Mesendoderm (in vitro differentiated cells): ENCODE measurements at regions not wholly inside any gene's neighbourhood (a gene's known extent, or its start where the extent isn't known, plus 50 kb on each side); places are given as distances from the start of the nearest gene placed in this dataset.

ENCODE experiments used
- DNase-seq: peaks from one replicate; pipeline ENCODE4 v3.0.0; 2013
- H2AK5ac ChIP-seq: 2 replicates; pipeline ENCODE4 v1.6.1; 2013; ENCODE audit warnings: low read length, inconsistent platforms
- H2BK120ac ChIP-seq: 2 replicates; pipeline ENCODE4 v1.6.1; 2013; ENCODE audit warnings: low read depth, mild to moderate bottlenecking, low read length, moderate library complexity, mixed read lengths
- H2BK15ac ChIP-seq: replicated peaks from 2 replicates; pipeline ENCODE4 v1.6.1; 2013; ENCODE audit warnings: low read depth, mild to moderate bottlenecking, moderate library complexity
- H2BK5ac ChIP-seq: 2 replicates; pipeline ENCODE4 v1.6.1; 2013; ENCODE audit warnings: low read length, inconsistent platforms
- H3K18ac ChIP-seq: 2 replicates; pipeline ENCODE4 v1.6.1; 2013; ENCODE audit warnings: mild to moderate bottlenecking, low read length, mixed read lengths
- H3K23ac ChIP-seq: one replicate; pipeline ENCODE4 v1.6.1; 2013; ENCODE audit warnings: low read length
- H3K27ac ChIP-seq: 2 replicates; pipeline ENCODE4 v1.5.1; 2013; ENCODE audit warnings: low read depth, mild to moderate bottlenecking, inconsistent platforms, low read length, moderate library complexity
- H3K27me3 ChIP-seq: 2 replicates; pipeline ENCODE4 v1.6.1; 2013; ENCODE audit warnings: low read length, control low read depth, mild to moderate bottlenecking, inconsistent platforms; ENCODE audit not compliant: insufficient read depth, poor library complexity
- H3K36me3 ChIP-seq: 2 replicates; pipeline ENCODE4 v1.6.1; 2013; ENCODE audit warnings: low read length, inconsistent platforms; ENCODE audit not compliant: control insufficient read depth, insufficient read depth
- H3K4ac ChIP-seq: one replicate; pipeline ENCODE4 v1.6.1; 2013; ENCODE audit warnings: low read depth, mild to moderate bottlenecking, low read length, moderate library complexity
- H3K4me1 ChIP-seq: 2 replicates; pipeline ENCODE4 v1.6.1; 2013; ENCODE audit warnings: low read depth, low read length, inconsistent platforms; ENCODE audit not compliant: control insufficient read depth
- H3K4me2 ChIP-seq: 2 replicates; pipeline ENCODE4 v1.6.1; 2013; ENCODE audit warnings: low read length
- H3K4me3 ChIP-seq: 2 replicates; pipeline ENCODE4 v1.5.1; 2013; ENCODE audit warnings: mild to moderate bottlenecking, low read length
- H3K56ac ChIP-seq: one replicate; pipeline ENCODE4 v1.6.1; 2013; ENCODE audit warnings: low read length
- H3K79me1 ChIP-seq: 2 replicates; pipeline ENCODE4 v1.6.1; 2013; ENCODE audit warnings: low read length, inconsistent platforms
- H3K79me2 ChIP-seq: 2 replicates; pipeline ENCODE4 v1.6.1; 2013; ENCODE audit warnings: mild to moderate bottlenecking, low read length; ENCODE audit not compliant: control insufficient read depth, insufficient read depth
- H3K9ac ChIP-seq: 2 replicates; pipeline ENCODE4 v1.6.1; 2013; ENCODE audit warnings: low read length, inconsistent platforms
- H4K5ac ChIP-seq: one replicate; pipeline ENCODE4 v1.6.1; 2013; ENCODE audit warnings: low read length
- H4K8ac ChIP-seq: one replicate; pipeline ENCODE4 v1.6.1; 2013; ENCODE audit warnings: low read depth, mild to moderate bottlenecking, control low read depth, low read length, moderate library complexity
- WGBS: extraction: QIAGEN DNeasy Blood & Tissue Kit; methylation state at CpG from one replicate; pipeline ENCODE4 v1.1.7; 2013; ENCODE audit warnings: low lambda C conversion rate, missing lambda C conversion rate; ENCODE audit not compliant: insufficient coverage; ENCODE audit errors: extremely low coverage; 5-methylcytosine and 5-hydroxymethylcytosine counted together

DNA sequence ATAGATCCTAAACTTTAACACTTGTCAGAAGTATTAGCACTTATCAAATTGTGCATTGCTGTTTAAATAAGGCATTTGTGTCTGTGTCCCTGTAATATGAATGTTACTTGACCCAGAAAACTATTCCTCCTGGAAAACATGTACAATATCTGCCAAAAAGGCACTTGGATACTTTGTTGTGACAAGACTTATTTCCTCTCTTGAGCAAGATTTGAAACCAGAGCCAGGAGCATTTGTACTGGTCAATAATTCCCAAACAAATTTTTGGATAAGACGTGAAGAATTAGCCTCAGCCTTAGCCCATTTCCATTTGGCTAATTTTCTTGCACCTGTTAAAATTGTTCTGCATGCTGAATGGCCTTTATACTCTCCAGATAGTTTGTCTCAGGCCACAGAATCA is 176.3 kb upstream of the GK2 start:
- no peak overlapping the region for H3K9ac ChIP-seq
- no peak overlapping the region for H2BK15ac ChIP-seq
- H3K4me1 ChIP-seq: no peaks in the 10 kb centered on the region
- H4K8ac ChIP-seq: no peak overlapping the region
- no peak overlapping the region for H4K5ac ChIP-seq
- H3K56ac ChIP-seq: no peak overlapping the region
- H2BK120ac ChIP-seq: no peak overlapping the region
- H2BK5ac ChIP-seq: no peak overlapping the region
- H3K27ac ChIP-seq: no peak overlapping the region
- H3K23ac ChIP-seq: no peak overlapping the region
- H3K4me2 ChIP-seq: no peak overlapping the region
- WGBS: no CpG with 5 or more reads among the region's 1 CpG
- no peak for DNase-seq
- H3K18ac ChIP-seq: no peak overlapping the region
- no peak overlapping the region for H3K4ac ChIP-seq
- no peaks in the 10 kb centered on the region for H3K36me3 ChIP-seq
- H3K4me3 ChIP-seq: no peak overlapping the region
- no peaks in the 10 kb centered on the region for H3K27me3 ChIP-seq
- no peak overlapping the region for H2AK5ac ChIP-seq
- no peaks in the 10 kb centered on the region for H3K79me1 ChIP-seq
- H3K79me2 ChIP-seq: no peaks in the 10 kb centered on the region

DNA sequence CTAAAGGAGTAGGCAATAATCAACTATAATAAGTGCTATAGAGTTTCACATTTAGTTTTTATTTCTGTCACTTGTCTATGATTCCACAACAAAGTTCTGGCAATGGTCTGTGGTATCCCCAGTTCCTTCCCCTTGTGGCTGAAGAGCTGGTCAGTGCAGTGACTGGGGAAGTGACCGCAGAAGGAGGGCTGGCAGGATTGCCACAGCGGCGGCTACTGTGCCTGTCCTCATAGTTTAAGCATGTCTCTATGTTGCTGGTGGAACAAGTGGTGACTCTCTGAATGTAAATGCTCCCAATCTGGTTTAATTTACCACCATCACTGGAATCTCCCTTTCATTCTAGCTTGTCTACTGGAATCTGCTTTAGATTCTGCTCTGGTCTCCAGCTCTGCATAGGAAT is 170.6 kb upstream of the GK2 start:
- no peak overlapping the region for H2BK5ac ChIP-seq
- H3K27me3 ChIP-seq: no peaks in the 10 kb centered on the region
- no peak overlapping the region for H3K27ac ChIP-seq
- no peak overlapping the region for H3K23ac ChIP-seq
- DNase-seq: no peak
- H3K79me2 ChIP-seq: no peaks in the 10 kb centered on the region
- no peaks in the 10 kb centered on the region for H3K79me1 ChIP-seq
- H3K18ac ChIP-seq: no peak overlapping the region
- no peak overlapping the region for H3K56ac ChIP-seq
- no peak overlapping the region for H2BK15ac ChIP-seq
- H3K36me3 ChIP-seq: no peaks in the 10 kb centered on the region
- no peak overlapping the region for H2BK120ac ChIP-seq
- no peaks in the 10 kb centered on the region for H3K4me1 ChIP-seq
- WGBS: no CpG with 5 or more reads among the region's 3 CpGs
- no peak overlapping the region for H3K9ac ChIP-seq
- no peak overlapping the region for H4K5ac ChIP-seq
- H3K4me2 ChIP-seq: no peak overlapping the region
- no peak overlapping the region for H2AK5ac ChIP-seq
- H3K4me3 ChIP-seq: no peak overlapping the region
- no peak overlapping the region for H4K8ac ChIP-seq
- H3K4ac ChIP-seq: no peak overlapping the region

DNA sequence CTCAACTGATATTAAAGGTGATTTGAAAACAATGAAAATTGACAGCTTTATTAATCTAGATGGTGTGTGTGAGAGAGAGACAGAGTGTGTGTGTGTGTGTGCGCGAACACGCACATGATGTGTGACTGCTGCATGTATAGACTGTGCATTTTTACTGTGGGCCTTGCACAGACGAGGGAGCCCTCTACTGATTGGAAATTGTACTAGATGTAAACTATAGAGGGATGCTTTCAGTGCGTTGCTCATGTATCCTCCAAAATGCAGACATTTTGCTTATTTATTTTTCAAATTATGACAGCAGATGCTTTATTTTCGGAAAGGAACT is 168.4 kb upstream of the GK2 start:
- H2BK120ac ChIP-seq: no peak overlapping the region
- no peak overlapping the region for H3K27ac ChIP-seq
- no peaks in the 10 kb centered on the region for H3K36me3 ChIP-seq
- no peak overlapping the region for H3K4ac ChIP-seq
- H3K56ac ChIP-seq: no peak overlapping the region
- H3K79me2 ChIP-seq: no peaks in the 10 kb centered on the region
- H3K23ac ChIP-seq: no peak overlapping the region
- H3K79me1 ChIP-seq: no peaks in the 10 kb centered on the region
- H3K9ac ChIP-seq: no peak overlapping the region
- H2BK5ac ChIP-seq: no peak overlapping the region
- no peak overlapping the region for H2AK5ac ChIP-seq
- H3K18ac ChIP-seq: no peak overlapping the region
- H4K8ac ChIP-seq: no peak overlapping the region
- no peaks in the 10 kb centered on the region for H3K4me1 ChIP-seq
- WGBS: no CpG with 5 or more reads among the region's 6 CpGs
- DNase-seq: peak; percentile 18
- no peak overlapping the region for H3K4me2 ChIP-seq
- no peaks in the 10 kb centered on the region for H3K27me3 ChIP-seq
- H4K5ac ChIP-seq: no peak overlapping the region
- H3K4me3 ChIP-seq: no peak overlapping the region
- no peak overlapping the region for H2BK15ac ChIP-seq

DNA sequence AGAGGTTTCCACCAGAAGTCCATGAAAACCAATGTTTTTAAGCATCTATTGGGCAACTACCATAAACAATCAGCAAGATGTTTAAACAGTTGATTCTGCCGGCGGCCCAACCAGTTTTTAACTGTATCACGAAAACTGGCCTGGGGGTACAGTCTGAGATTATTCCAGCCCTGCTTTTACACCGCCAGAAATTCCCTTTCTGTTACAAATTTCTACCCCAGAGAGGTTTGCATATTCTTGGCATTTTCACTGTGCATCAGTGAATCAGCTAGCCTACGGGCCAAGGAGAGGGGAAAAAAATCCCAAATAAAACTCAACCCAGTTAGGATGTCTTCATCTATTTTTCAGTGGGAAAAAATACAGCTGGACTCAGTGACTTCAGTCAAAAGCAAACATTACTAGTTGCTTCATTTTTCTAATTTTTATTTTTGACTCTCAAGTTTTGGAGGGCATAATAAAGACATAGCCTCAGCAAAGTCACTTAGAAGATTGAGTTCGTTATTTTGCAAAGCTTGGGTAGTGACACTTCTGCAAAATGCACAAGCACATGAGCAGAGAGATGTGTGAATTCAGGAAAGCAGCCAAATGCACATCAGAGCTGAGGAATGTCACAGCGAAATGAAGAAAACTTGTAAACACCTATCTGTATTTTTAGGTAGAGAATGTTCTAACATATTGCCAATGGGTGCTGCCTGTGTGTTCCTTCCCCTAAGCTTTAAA is 167.8 kb upstream of the GK2 start:
- Histone ChIP-seq H3K36me3 (no peaks in the 10 kb centered on the region), H3K4me3 (no peak overlapping the region), H3K4me1 (no peaks in the 10 kb centered on the region), H3K4me2 (no peak overlapping the region), H2BK120ac (no peak overlapping the region), H3K27me3 (no peaks in the 10 kb centered on the region), H3K4ac (no peak overlapping the region), H2BK5ac (no peak overlapping the region), H3K18ac (no peak overlapping the region), H3K27ac (no peak overlapping the region), H3K56ac (no peak overlapping the region), H3K79me2 (no peaks in the 10 kb centered on the region), H2AK5ac (no peak overlapping the region), H4K5ac (no peak overlapping the region), H3K9ac (no peak overlapping the region), H3K79me1 (no peaks in the 10 kb centered on the region), H3K23ac (no peak overlapping the region), H2BK15ac (no peak overlapping the region), H4K8ac (peak overlapping the region; percentile 28)
- WGBS: no CpG with 5 or more reads among the region's 7 CpGs
- no peak for DNase-seq

DNA sequence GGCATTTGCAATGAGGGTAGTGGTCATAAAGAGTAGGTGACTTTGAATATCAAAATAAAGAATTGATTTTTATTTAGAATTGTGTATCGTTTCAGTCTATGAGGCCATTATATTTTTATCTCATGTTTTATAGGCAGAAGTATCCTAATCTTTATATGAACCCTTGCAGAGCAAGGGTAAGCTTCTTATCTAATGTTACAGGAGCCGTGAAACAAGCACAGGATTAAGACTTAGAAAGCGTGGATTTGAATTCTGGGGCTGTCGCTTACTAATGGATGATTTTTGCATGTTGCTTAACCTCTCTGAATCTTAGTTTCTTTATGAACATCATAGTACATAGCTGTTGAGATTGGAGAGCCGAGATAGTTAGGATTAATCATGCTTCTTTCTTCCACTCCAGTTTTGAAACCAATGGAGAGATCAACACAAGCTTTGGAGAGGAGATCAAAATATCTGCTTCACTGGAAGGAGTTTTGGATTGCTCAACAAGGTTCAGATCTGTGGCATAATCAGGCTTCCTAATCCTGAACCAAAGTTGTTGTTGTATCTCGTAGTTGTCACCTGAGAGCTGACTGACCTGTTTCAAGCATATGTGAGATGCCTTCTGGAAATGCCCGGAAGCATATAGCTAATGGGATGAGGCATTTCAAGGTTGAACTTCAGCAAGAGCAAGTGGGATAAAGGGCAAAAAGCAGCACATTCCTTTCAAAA is 166.9 kb upstream of the GK2 start:
- H3K79me1 ChIP-seq: no peaks in the 10 kb centered on the region
- no peak overlapping the region for H4K8ac ChIP-seq
- no peaks in the 10 kb centered on the region for H3K79me2 ChIP-seq
- WGBS: 100% methylated on average over 1 of the region's 7 CpGs
- H3K4ac ChIP-seq: no peak overlapping the region
- no peak overlapping the region for H3K18ac ChIP-seq
- no peaks in the 10 kb centered on the region for H3K4me1 ChIP-seq
- no peak overlapping the region for H3K9ac ChIP-seq
- H3K36me3 ChIP-seq: no peaks in the 10 kb centered on the region
- DNase-seq: peak; percentile 9
- H2BK5ac ChIP-seq: no peak overlapping the region
- no peak overlapping the region for H2BK120ac ChIP-seq
- no peak overlapping the region for H3K27ac ChIP-seq
- no peaks in the 10 kb centered on the region for H3K27me3 ChIP-seq
- H3K4me3 ChIP-seq: no peak overlapping the region
- no peak overlapping the region for H3K23ac ChIP-seq
- H3K56ac ChIP-seq: no peak overlapping the region
- no peak overlapping the region for H3K4me2 ChIP-seq
- no peak overlapping the region for H2AK5ac ChIP-seq
- H2BK15ac ChIP-seq: no peak overlapping the region
- no peak overlapping the region for H4K5ac ChIP-seq

DNA sequence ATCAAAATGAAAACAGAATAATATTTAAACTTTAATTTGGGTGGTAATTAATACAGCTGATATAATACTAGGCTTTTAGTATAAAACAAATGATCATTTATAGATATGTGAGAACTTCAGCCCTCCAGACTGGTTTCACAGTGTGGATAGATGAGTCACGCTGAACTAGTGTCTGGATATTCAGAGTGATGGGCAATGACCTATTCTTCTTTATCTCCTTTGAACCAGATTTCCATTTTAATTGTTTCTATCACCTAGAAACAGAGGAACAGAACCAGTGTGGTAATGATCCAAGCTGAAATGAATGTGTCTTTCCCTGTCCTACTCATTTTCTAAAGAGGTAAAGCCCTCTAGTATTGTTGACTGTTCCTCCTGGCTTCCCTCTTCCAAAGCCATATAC is 155.2 kb upstream of the GK2 start:
- Histone ChIP-seq H3K23ac (no peak overlapping the region), H3K27ac (no peak overlapping the region), H3K4me3 (no peak overlapping the region), H3K27me3 (no peaks in the 10 kb centered on the region), H3K4ac (no peak overlapping the region), H3K79me1 (no peaks in the 10 kb centered on the region), H2BK5ac (no peak overlapping the region), H3K4me1 (no peaks in the 10 kb centered on the region), H3K56ac (no peak overlapping the region), H4K8ac (no peak overlapping the region), H2AK5ac (no peak overlapping the region), H3K9ac (no peak overlapping the region), H2BK120ac (no peak overlapping the region), H3K79me2 (no peaks in the 10 kb centered on the region), H3K4me2 (no peak overlapping the region), H4K5ac (no peak overlapping the region), H3K36me3 (no peaks in the 10 kb centered on the region), H3K18ac (no peak overlapping the region), H2BK15ac (no peak overlapping the region)
- WGBS: no CpG with 5 or more reads among the region's 1 CpG
- DNase-seq: peak; percentile 11
